GM18873 (cell line): ENCODE measurements at regions not wholly inside any gene's neighbourhood (a gene's known extent, or its start where the extent isn't known, plus 50 kb on each side); places are given as distances from the start of the nearest gene placed in this dataset.

Experiments used
- ATAC-seq: cut with Tn5 transposase; IDR thresholded peaks from one replicate; pipeline ENCODE4 v1.9.1; 2021; ENCODE audit warnings: mild to moderate bottlenecking, moderate library complexity, moderate number of reproducible peaks; ENCODE audit not compliant: unreplicated experiment, low FRiP score

DNA sequence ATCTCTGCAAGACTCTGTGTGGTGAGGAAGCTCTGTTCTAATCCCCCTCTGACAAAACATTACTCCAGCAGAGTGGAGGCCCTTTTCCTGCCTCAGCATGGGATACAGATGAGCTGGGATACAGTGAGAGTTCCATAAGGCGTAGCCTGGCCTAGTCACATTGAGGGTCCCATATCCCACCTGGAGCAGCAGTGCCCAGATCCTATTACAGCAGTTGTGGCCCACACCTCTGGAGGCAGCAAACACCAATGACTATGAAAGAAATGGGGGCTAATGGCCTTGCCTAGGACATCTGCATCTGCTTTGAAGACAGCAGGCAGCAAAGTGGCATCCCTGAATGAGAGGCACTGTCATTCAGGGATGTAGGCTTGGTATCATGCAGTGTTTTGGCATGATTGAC, 534.5 kb downstream of the TDRD15 start:
- no peak for ATAC-seq

DNA sequence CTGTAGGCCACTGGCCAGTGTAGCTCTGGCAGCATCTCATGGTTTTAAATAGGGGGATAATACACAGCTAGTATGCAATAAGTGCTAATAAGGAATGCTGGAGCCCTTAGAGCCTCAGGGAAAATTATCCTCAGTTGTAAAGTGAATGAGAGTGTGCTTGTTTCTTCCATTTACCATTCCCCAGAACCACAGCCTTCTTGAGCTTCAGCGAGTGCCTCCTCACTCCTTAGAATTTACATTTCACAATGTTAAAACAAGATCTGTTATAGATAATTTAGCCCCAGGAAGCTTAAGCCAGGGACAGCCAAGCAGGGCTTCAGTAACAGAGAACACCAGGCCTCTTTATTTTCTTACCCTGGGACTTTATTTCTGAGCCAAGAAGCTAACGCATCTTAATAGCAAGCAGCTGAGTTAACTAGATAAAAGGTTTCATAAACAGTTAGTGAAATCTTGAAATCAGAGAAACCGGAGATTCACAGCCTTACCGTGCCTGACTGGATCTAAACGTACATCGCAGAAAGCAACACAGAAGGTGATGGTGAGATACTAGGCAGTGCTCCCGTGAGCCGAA, 535.2 kb downstream of the TDRD15 start:
- ATAC-seq = no peak

GRCh38 chr2:21664083-21664482, 540.3 kb downstream of the TDRD15 start:
- ATAC-seq = no peak

- ATAC-seq = no peak
Observed at GRCh38 chr2:21667638-21668037, 543.9 kb downstream of the TDRD15 start.

DNA sequence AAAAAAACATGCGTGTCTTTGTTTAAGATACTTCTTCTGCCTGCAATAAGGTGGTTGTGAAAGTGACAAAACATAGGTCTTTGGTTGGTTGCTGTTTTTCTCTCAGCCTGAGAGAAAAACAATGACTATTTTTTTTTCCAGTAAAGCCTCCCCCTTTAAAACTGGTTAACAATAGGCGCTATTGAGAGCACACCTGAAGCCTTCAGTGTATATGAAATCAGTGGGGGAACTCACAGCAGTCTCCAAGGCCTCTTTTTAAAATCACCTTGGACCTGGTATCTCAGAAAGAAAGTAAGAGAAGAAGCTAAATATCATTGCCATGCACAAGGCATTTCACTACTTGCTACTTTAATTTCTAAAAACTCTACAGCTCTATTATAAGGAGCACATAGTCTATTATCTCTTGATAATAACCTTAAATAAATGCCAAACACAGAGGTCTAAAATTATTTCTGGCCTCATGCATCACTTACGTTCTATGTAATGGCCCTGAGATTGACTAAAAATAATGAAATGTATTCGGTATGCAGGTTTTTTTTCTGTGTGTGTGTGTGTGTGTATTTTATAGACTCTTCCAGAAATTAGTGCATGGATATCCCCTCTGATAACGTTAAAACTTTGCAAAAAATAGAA, 544.4 kb downstream of the TDRD15 start:
- ATAC-seq = no peak

- ATAC-seq = no peak
Observed at GRCh38 chr2:21676041-21676440, 552.3 kb downstream of the TDRD15 start.

DNA sequence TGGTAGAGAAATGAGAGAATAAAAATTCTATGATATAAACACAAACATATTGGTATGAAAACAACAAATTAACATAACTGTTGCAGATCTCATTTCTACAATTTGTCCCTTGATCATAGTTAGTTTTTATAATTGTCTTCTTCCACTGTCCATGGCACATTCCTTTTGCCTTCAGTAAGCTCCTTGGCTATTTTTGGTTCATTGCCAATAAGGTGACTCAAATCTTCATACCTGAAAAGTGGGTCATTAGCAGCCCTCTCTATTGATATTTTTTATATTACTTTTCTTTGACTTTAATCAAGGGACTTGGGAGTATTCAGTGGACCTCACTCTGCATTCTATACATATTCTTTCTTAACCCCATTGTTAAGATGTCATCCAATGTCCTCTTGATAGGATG, 552.9 kb downstream of the TDRD15 start:
- ATAC-seq = no peak

DNA sequence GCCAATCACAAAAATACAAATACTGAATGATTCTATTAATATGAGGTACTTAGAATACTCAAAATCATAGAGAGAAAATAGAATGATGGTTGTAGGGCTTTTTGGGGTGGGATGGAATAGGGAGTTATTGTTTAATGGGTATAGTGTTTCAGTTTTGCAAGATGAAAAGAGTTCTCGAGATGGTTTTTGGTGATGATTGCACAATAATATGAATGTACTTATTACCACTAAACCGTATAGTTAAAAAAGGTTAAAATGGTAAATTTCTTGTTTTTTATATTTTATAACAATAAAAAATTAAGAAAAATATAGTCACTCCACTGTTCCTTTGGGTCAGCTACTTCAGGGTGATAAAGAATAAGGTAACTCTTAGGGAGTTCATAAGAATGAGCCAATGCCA, 560.1 kb downstream of the TDRD15 start:
- no peak for ATAC-seq

GRCh38 chr2:21687589-21687988, 563.8 kb downstream of the TDRD15 start:
- no peak for ATAC-seq

- no peak for ATAC-seq
Observed at GRCh38 chr2:21690005-21690404, 566.2 kb downstream of the TDRD15 start.

GRCh38 chr2:21693081-21693480, 569.3 kb downstream of the TDRD15 start:
- ATAC-seq = no peak

GRCh38 chr2:21694079-21694878, 570.5 kb downstream of the TDRD15 start:
- ATAC-seq = no peak

- ATAC-seq = no peak
Observed at GRCh38 chr2:21696900-21697299, 573.1 kb downstream of the TDRD15 start.

- no peak for ATAC-seq
Observed at GRCh38 chr2:21700644-21701043, 576.9 kb downstream of the TDRD15 start.

DNA sequence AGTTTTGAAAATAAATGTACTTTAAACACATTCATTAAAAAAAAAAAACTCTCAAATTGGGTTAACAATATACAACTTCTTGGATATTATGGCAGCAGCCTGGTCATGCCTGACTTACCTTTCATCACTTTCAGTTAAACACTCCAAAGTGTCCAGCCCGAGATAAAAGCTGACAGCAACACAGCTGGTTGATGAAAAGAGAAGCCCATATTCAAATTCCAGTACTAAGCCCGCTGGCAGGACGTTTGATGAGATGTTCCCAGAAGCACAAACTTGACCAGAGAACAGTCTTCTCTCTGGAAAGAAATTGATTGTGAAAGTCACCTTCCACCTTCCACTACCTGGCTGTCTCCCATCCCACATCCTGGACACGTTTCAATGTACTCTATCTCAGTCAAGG, 586.3 kb downstream of the TDRD15 start:
- ATAC-seq = no peak

DNA sequence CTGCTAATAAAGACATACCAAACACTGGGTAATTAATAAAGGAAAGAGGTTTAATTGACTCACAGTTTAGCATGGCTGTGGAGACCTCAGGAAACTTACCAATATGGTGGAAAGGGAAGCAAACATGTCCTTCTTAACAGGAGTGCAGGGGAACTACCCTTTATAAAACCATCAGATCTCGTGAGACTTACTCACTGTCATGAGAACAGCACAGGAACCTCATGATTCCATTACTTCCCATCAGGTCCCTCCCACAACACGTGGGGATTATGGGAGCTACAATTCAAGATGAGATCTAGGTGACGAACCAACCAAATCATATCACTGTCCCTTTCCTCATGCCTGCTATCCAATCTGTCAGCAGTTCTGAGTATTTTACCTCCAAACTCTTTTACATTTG, 586.7 kb downstream of the TDRD15 start:
- no peak for ATAC-seq

DNA sequence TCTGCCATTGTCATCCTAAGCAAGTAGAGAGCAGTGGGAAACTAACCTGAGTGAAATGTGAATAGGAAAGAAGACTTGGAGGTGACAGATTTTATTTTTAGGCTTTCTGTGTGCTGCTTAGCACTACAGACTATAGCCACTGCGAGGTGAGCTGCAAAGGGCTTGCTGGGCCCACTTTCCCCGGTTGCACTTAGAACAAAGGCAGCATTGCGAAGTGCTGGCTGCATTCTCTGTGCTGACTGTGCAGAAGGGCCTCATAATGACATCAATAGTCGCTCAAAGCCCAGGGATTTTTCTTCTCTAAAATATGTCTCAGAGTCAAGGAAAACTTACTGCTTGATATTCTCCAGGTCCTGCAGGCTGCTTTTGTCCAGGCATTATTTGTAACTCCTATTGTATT, 592.1 kb downstream of the TDRD15 start:
- ATAC-seq = no peak

- ATAC-seq = no peak
Observed at GRCh38 chr2:21727101-21727500, 603.3 kb downstream of the TDRD15 start.

GRCh38 chr2:21728133-21728532, 604.4 kb downstream of the TDRD15 start:
- ATAC-seq = no peak

DNA sequence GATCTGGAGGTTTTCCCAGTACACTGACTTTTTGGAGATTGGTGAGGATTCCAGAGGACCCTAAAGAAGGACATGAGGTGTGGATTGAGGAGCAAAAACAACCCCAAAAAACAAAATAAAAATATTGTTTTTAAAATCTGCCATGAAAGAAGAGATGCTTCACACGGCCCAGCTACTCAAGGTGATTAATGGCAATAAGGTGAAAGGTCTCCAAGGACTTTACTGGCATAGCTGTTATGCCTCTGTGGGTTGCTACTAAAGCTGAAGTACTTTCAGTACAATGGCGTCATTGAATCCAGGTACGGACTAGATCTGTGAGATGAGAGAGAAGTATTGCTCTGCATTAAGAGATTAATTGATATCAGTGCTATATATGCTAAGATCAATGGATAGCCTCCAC, 606.4 kb downstream of the TDRD15 start:
- no peak for ATAC-seq

DNA sequence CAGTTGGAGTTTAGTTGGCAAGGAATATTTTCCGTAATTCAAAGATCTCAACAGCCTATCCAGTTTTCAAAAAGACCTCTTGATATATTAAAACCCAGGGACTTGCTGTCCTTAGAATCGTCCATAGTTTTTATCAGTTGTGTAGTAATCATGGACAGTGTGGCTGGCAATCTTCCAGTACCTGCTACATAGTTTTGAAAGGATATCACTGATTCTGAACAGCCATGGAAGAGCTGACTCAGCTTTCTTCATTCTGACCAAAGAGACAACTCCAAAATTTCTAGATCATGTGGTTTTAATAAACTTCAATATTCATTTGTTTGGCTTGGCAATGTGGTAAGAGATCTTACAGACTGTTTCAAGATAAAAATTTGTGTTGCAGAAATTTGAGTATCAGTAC, 616.7 kb downstream of the TDRD15 start:
- ATAC-seq = no peak

GRCh38 chr2:21746499-21746898, 622.7 kb downstream of the TDRD15 start:
- ATAC-seq = no peak
